Hindlimb muscle (tissue), 1 donor: ENCODE measurements at regions not wholly inside any gene's neighbourhood (a gene's known extent, or its start where the extent isn't known, plus 50 kb on each side); places are given as distances from the start of the nearest gene placed in this dataset.

Source experiments
- DNase-seq: peaks from one replicate; pipeline ENCODE4 v3.0.0-alpha.2; 2013

GRCh38 chr1:39141925-39142324 is 62.6 kb upstream of the MACF1 start:
- DNase-seq, result no peak

DNA sequence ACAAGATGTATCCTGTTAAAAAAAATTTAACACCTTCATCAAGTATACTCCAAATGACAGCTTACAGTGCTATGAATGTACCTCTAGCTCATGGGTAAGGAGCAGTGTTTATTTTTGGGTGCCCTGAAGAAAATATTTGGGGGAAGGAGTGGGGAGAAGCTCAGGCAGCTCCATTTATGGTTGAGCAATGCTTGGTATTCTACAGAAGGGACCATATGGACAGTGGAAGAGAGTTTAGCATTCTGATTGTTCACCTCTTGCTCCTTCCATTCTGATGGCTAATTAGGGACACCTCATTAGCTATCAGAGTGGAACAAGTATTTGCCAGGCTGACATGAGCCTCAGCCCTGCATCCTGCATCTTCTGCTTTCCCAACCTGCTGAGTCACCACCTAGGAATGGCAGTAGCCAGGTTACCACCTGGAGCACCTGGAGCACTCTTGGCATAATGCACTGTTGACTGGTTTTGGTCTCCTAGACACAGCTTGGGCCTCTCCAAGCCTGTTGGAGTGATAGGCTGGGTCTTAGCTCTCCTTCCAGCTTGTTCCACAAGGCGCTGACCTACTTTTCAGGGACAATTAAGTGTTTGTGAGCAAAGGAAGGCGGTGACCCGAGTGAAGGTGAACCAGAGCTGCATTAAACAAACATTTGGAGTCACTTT is 62.0 kb upstream of the MACF1 start:
- DNase-seq, result no peak

DNA sequence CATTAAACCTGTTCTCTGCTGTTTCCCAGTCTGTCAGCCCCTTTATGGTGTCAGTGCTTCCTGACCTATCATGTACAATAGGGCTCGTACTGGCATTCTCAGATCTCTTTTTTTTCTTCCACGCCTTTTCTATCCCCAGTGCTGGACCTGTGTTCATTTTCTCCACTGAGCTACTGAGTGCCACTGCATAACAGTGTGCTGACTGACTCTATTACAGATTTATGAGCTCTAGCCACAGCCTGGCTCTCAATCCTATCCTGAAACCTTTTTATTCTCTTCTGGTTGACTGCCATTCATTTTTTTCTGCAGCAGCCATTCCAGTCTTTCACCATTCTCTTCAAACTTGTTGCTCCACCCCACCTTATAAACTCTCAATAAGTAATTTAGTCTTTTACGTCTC is 59.6 kb upstream of the MACF1 start:
- DNase-seq, result no peak

DNA sequence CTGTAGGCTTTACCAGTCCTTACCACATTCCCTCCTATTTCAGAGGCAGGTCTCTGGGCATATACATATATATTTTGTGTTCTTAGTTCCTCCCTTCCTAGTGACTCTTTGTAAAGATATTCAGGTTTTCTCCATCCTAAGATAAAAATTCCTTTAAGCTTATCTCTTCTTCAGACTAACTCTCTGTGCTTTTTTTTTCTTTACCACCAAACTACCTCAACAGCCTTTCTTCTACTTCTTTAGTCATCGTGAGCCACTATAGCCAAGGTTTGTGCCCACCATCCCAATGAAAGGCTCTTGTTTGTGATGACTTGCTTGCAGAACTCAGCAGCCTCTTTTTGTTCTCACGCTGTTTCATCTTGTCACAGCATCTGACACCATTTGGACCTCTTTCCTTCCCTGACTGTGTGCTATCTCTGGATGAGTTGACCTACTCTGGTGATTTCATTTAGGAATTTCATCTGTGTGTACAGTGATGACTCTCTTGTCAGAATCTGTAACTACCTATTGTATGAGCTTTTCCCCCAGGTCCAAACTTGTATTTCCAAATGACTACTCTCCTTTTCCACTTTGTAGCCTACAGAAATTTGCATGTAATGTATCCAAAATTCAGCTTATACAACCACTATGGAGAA is 59.0 kb upstream of the MACF1 start:
- DNase-seq, result no peak

- DNase-seq, result no peak
Observed at GRCh38 chr1:39146681-39147080, 57.8 kb upstream of the MACF1 start.

DNA sequence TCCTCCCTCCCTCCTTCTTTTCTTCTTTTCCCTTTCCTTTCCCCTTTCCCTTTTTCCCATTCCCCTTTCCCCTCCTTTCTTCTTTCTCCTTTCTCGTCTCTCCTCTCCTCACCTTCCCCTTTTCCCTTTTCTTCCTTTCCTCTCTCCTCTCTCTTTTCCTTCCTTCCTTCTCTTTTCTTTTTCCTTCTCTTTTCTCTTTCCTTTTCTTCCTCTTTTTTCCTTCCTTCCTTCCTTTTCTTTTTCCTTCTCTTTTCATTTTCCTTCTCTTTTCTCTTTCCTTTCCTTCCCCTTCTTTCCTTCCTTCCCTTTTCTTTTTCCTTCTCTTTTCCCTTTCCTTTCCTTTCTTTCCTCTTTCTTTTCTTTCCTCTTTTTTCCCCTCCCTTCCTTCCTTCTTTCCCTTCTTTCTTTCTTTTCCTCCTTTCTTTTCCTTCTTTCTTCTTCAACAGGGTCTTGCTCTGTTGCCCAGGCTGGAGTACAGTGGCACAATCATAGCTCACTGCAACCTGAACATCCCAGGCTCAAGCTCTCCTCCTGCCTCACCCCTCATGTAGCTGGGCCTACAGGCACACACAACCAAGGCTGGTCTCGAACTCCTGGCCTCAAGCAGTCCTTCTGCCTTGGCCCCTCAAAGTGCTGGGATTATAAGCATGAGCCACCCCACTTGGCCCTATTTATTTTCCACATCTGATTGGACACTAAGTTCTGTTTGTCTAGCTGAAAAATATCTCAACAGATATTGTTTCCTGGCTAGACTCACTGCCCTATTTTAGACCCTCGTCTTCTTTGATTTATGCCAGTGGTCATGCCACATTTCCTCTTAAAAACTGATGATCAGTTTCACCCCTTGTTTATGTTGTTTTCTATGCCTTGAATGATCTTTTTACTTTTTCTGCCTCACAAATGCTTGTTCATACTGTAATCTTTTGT is 57.1 kb upstream of the MACF1 start:
- no peak for DNase-seq

DNA sequence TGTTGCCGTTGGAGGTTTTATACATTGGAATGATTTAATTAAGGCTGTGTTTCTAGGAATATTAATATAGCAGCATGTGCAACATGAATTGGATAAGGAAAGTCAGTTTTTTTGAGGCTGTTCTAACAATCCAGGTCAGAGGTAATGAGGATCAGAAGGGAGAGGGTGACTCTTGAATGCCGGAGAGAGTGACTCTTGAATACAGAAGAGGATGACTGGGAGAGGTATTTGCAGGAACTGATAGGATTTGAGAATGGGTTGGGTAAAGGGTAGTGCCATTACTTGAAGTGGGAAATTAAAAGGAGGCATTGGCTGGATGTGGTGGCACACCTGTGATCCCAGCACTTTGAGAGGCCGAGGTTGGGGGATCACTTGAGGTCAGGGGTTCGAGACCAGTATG is 55.6 kb upstream of the MACF1 start:
- no peak for DNase-seq

- no peak for DNase-seq
Observed at GRCh38 chr1:39149509-39149908, 55.0 kb upstream of the MACF1 start.

DNA sequence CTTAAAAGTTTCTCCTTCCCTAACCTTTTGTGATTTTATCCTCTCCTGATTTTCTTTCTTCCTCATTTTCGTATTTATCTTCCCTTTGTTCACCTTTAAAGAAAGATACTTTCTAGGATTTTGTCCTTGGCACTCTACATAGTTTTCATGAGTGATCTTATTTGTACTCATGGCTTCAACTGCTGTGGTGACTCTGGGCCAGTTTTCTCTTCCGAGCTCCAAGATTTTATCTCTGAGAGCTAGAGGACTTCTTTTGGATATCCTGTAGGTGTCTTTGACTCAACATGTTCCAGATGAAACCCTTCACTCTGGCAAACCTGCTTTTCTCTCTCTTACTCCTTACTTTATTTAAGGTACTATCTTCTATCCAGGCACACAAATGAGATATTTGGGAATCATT is 53.7 kb upstream of the MACF1 start:
- no peak for DNase-seq

- DNase-seq, result no peak
Observed at GRCh38 chr1:39151267-39151666, 53.2 kb upstream of the MACF1 start.

GRCh38 chr1:39152923-39153322 is 51.6 kb upstream of the MACF1 start:
- no peak for DNase-seq

DNA sequence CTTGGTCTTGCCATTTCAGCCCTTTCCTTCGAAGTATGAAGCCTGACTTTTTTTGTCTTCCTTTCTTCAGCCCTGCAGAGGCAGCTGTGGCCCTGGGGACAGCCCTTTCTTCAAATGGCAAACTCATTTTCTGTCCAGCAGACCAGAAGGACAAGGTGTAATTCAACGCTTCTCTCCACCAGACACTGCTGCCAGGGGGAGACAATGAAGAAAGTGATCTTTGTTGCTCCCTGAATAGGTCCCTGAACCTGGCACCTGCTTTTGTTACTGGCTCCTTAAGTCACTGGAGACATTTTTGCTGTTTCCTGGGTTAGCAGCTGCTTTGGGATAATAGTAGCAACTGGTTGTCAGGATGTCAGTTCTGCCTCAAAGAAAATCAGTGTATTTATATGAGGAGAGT is 50.8 kb upstream of the MACF1 start:
- DNase-seq, result no peak

GRCh38 chr1:39154553-39155421 is 49.7 kb upstream of the MACF1 start:
- DNase-seq, result peak; percentile 64
